Forelimb muscle (tissue), 1 donor: ENCODE measurements at regions not wholly inside any gene's neighbourhood (a gene's known extent, or its start where the extent isn't known, plus 50 kb on each side); places are given as distances from the start of the nearest gene placed in this dataset.

Experiments used
- DNase-seq: peaks from one replicate; pipeline ENCODE4 v3.0.0-alpha.2; 2013; ENCODE audit warnings: low read depth

DNA sequence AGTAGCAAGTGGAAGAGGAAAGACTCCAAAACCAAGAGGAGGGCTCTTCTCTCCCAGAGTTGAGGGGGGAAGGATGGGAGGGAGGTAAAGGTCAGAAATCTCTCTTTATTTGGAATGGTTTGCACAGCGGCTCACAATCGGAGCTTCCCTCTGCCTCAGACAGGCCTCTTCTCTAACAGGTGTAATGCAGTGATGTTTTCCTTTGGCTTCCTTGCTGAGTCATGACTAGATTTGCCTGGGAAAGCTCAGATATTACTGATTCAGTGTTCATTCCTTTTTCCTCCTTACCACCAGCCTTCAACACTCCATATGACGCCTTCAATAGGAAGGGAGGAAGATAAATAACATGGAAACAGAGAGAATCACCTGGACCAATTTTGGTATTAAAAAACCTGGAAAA lies 136.6 kb downstream of the RNF152 start:
- DNase-seq: no peak

DNA sequence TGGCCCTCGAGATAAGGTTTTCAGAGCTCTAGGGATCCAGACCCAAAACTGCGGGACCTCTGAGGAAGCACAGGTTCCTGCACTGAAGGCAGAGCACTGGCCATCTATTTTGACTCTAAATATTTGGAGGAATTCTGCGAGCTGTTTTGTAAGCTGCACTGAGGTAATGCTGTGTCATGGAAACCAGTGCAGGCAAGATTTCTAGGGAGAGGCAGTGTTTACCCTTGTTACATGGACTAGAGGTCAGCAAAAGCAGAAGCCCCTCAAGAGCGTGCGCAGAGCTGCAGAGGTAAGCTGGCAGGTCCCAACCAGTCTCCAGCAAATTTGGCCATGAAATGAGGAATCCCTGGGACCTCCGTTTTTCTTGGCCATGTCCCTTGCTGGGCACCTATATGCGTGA lies 137.3 kb downstream of the RNF152 start:
- no peak for DNase-seq

DNA sequence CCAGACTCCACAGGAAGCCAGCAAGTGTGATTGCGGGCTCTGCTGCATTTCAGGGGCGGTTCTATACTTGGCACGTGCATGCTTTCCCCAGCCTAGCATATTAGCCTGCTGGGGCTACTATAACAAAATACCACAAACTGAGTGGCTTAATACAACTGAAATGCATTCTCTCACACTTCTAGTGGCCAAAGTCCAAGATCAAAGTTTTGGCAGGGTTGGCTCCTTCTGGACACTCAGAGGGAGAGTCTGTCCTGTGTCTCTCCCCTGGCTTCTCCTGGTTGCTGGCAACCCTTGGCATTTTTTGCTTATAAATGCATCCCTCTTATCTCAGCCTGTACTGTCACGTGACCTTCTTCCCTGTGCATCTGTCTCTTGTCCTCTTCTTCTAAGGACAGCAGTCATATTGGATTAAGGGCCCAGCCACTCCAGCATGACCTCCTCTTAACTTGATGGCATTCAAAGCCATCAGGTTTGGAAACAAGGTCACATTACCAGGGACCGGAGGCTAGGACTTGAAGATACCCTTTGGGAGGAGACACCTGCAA lies 138.7 kb downstream of the RNF152 start:
- no peak for DNase-seq

DNA sequence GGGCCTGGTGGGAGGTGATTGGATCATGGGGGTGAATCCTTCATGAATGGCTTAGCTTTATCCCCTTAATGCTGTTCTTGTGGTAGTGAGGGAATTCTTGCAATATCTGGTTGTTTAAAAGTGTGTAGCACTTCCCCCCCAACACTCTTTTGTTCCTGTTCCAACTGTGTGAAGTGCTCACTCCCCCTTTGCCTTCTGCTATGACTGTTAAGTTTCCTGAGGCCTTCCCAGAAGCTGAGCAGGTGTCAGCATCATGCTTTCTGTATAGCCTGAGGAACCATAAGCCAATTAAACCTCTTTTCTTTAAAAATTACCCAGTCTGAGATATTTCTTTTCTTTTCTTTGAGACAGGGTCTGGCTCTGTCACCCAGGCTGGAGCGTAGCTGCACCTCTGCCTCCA lies 139.4 kb downstream of the RNF152 start:
- DNase-seq: no peak

DNA sequence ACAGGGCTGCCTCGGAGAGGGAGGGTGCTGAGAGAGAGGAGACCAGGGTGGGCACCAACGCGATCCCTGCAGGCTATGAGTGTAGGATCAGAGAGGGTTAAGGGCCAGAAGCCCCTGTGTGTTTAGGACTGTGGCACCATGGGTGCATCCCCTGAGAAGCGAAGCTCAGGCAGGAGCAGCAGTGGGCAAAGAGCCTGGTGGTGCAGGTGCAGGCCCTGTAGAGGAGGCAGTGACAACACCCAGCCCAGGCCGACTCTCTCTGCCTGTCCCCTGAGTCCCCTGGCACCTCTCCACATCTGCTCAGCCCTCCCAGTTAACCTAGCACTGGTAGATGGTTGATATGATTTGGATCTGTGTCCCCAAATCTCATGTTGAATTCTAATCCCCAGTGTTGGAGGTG lies 139.8 kb downstream of the RNF152 start:
- DNase-seq: no peak

DNA sequence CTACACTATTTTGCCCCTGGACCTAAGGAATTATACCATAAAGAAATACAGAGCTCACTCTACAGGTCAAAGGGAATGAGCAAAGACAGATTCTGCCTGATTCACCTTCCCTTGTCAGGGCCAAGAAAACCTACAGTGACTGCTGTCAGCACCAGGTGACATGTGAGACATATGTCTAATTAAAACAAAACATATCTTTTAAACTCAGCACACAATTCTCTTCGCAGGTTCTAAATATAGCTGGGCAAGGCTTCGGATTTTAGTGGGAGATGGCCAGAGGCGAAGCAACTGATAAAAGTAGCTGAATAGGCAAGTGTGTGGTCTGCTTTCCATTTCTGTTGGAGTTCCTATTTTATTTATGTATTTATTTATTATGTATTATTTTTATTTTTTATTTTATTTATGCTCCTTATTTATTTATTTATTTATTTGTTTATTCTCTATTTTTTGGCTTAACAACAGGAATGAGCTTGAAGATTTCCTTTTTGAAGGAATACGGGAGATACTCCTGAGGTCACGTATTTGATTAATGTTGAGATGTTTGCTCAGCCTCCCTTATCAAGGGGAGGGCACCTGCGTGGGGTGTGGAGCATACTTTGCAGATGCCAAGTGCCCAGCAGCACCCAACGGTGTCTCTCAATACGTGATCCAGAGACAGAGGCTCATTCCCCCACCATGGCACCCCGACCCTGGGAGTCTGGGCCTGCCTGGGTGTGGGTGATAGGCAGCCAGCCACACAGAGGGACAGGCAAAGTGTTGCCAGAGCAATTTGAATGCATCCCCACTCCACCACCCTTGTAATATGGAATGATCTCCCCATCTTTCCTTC lies 141.8 kb downstream of the RNF152 start:
- DNase-seq: no peak

- DNase-seq: no peak
Measured at GRCh38 chr18:61749546-61749945, 143.3 kb downstream of the RNF152 start.

DNA sequence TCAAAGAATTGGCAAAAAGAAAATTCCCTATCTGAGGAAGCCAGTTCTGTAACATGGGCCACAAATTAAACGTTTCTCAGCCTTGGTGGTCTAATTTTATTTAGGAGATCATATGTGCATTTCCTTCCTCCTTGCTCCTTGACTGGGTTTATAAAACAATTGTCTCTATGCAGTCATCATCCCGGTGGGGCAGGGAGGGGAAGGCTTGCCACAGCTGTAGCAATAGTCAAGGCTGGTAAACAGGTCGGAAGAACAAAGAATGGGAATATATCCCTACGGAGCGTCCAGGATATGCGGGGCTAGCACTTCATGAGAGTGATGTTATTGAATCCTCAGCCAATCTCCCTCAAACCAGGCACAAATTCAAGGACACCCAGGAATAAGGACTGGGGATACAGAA lies 143.8 kb downstream of the RNF152 start:
- no peak for DNase-seq

GRCh38 chr18:61748004-61748403 lies 144.8 kb downstream of the RNF152 start:
- DNase-seq: no peak

- DNase-seq: peak; percentile 16
Measured at GRCh38 chr18:61743775-61744531, 148.9 kb downstream of the RNF152 start.

DNA sequence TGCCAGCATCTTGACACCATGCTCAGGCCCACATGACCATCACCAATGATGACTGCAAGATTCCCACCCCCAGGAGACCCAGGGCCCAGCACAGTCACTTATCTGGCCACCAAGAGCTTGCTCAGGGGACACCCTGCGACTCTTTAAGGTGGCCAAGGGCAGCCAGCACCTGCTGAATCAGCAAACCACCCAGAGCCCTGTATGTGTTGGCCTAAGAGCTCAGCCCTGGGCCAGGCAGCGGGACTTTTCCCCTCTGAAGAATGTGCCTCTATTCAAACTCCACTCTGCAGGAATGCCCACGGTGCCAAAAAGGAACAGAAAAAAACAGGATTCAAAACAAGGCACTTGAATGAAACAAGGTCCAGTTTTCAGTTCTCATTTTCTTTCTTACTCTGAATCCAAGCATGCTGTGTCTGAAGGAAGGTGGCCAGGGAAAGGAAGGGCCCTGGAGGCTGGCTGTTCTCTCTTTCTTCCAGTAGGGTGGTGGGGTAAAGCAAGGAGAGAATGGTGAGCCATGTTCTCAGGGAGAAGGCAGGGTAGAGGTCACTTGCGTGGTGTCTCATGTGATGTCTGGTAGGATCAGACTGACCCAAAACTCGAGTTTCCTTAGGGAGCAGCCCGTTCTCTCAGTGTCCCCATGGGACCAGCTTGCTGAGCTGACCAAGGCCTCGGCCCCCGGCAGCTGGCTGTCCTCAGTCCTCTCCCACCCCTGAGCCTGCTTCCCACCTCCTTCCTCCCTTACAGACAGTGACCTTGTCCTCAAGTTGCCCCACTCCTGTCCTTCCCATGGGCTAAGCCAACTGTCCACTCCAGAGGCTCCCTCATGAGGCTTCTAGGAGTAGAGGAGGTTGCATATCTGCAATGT lies 150.0 kb downstream of the RNF152 start:
- DNase-seq: no peak

- no peak for DNase-seq
Measured at GRCh38 chr18:61741881-61742454, 150.8 kb downstream of the RNF152 start.

- no peak for DNase-seq
Measured at GRCh38 chr18:61738488-61738887, 154.3 kb downstream of the RNF152 start.

- no peak for DNase-seq
Measured at GRCh38 chr18:61738042-61738441, 154.8 kb downstream of the RNF152 start.

DNA sequence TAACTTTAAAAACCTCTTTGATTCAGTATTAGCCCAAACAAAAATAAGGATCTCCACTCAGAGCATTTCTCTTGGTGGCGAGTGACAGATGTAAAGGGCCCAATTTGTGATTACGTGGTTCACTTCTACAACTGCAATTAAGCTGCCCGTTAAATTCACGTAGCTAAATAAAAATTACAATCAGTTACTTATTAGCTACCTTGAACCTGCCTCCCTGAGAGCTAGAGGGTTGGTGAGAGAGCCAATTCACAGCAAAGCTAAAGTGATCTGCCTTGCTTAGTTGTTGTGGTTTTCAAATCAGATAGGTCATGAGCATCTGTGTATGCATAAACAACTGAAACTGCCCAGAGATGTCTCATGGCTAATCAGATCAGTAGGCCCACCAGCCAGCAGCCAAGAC lies 156.7 kb downstream of the RNF152 start:
- DNase-seq: no peak

DNA sequence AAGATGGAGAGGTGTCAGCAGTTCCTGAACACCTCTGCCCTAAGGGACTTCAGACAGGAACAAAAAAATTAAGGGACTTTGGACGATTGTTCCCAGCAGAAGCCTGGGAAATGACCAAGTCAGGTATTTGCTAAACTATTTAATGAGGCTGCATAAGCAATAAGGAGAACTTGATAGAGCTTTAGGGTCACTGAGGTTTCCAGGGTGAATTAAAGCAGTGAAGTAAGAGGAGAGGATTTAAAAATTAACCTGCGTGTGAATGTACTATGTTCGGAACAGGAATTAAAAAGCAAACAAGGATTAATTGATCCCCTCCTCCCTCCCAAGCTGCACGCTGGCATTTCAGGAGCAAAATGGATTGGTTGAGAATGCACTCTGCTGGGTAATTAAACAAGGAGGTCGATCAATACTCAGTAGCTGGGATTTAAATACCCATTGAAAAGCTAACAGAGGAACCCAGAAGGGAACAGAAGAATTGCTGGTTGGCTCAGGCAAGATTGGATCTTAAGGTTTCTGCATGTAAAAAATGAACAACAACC lies 157.2 kb downstream of the RNF152 start:
- no peak for DNase-seq

DNA sequence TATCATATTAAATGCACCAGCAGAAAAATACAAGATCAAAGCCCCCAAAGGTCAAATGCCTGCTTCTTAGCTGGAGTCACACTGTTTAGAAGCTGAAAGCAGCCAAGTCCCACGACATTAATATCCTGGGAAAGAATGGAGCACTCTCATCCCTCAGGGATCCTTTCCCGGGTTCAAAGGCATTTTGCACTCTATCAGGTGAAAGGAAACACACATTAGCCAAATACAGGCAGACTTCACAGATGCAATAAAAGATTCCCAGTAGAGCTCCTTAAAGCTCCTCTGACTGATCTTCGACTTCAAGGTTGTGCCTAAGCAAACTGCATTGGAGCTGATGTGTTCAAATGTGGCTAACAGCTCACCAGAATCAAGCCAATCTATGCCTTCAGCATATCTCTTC lies 158.4 kb downstream of the RNF152 start:
- no peak for DNase-seq

DNA sequence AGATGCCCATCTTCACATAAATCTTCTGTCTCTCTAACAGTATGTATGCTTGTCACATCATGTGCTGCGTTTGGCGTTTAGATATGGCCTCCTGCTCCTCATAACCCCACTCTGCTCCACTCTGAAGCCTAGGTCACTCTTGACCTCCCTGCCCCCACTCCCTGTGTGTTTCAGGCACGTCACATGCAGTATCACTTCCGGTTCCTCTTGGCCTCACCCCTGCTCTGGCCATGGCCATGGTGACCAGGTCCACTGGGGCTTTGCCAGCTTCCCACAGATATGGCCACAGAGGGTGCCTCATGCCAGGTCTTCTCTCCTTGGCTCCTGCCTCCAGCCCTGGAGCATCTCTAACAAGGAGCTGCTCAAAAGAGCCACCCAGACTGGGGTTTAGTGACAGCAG lies 160.0 kb downstream of the RNF152 start:
- DNase-seq: no peak

- no peak for DNase-seq
Measured at GRCh38 chr18:61731693-61732376, 161.0 kb downstream of the RNF152 start.

DNA sequence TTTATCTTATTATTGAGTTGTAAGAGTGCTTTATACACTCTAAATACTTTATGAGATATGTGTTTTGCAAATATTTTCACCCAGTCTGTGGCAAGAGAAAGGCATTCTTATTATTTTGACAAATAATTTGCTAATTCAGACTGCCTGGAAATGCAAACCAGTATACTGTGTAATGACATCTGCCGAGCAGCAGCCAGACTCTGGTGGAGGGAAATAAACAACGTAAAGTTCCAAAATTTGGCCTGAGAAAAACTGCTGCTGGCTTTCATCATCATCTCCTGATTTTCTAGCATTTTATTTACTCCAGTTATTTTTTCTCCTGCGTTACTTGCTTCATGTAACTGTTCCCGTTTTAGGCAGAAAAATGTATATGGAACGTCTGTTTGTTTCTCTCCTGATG lies 161.6 kb downstream of the RNF152 start:
- no peak for DNase-seq

GRCh38 chr18:61729322-61729721 lies 163.5 kb downstream of the RNF152 start:
- no peak for DNase-seq
